Skin of body (tissue), 1 donor: ENCODE measurements at regions not wholly inside any gene's neighbourhood (a gene's known extent, or its start where the extent isn't known, plus 50 kb on each side); places are given as distances from the start of the nearest gene placed in this dataset.

Source experiments
- DNase-seq: peaks from one replicate; lab custom pipeline; 2025; lab: John Stamatoyannopoulos, UW

DNA sequence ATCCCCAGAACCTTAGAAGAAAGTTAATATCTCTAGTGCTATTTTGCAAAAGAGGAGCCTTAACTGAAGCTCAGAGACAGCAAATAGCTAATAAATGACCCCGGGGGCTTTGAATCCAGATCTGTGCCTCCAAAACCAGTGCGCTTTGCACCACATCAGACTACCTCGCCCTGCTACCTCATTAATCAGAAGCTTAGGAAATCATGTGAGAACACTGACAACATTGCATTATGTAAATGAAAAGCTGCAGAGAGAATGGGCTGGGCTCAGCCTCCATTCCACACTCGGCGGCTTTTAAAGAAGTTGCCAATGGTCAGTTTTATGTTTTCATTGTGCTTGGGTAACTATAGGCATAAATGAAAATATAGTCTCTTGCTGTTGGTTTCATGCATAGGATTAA, 54.0 kb upstream of the STMND1 start:
- DNase-seq: no peak

DNA sequence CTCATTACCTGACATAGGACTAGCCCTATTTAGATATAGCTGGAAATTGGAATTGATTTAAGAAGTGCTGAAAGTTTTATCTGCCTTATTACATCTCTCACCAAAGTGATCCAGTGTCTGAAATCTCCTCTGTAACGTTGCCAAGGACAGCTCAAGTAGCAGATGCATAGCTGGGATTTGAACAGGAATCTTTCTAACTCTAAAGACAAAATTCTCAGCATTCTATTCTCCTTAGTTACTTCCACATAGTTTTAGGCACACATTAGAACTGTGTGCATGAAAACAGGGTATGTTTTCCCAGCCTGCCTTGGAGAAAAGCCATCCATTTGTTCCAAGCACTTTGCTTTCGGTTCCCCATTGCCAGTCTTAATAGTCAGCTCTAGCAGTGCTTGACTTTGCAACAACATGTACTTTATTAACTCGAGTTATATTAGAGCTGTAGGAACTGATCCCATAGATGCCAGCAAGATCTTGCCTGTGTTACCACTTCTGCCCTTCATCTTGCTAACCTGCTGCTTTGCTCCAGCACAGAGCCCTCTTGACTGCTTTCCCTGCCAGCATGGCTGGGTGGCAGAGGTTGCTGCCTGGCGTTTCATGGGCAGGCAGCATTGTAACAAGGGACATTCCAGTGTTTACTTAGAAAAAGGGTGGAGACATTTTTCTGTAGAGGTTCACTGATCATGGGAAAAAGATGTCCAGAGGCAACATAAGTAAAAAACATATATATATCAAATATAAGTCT, 56.1 kb upstream of the STMND1 start:
- peak; percentile 25 for DNase-seq

DNA sequence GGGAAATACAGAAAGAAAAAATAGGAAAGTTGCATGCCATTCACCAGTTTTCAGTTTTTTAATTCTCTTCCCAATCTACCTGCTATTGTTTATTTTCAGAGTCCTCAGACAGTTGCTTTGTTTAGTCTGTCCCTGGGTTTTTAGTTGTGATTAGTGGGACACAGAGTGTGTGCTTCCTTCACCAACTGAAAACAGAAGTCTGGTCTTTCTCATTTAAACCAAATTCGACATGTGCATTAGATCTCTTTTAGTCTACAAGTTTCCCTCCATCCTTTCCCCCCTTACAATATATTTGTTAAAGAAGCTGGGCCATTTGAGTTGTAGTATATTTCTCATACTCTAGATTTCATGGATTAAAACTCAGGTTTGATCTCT, 58.7 kb upstream of the STMND1 start:
- no peak for DNase-seq

DNA sequence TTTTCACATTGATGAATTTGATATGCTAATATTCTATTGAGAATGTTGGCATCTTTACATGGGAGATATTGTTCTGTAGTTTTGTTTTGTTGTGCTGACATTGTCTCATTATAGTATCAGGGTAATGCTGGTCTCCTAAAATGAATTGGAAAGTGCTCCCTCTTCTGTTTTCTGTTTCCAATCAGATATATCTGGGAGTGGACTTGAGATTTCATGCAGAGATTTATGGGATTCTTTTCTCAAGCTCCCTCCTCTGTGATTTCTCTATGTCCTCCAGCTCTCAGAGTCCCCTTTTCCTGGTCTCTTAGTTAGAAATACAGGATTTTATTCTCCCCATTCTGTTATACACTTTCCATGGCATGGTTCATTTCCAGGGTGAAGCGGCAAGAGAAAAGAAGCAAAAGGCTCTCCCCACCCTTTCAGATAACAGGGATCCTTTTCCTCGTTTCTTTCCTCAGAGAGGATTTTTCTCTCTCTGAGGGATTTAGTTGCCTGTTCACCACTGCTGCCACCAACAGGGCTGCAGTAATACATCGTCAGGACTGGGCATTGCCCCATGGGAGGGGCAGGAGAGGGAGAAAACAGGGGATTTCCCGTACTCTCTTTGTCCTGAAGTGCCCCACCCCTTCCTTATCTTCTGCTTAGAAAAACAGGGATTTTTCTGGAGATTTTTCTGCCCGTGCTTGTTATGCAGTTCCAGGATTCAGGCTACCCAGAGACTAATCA, 59.3 kb upstream of the STMND1 start:
- no peak for DNase-seq

DNA sequence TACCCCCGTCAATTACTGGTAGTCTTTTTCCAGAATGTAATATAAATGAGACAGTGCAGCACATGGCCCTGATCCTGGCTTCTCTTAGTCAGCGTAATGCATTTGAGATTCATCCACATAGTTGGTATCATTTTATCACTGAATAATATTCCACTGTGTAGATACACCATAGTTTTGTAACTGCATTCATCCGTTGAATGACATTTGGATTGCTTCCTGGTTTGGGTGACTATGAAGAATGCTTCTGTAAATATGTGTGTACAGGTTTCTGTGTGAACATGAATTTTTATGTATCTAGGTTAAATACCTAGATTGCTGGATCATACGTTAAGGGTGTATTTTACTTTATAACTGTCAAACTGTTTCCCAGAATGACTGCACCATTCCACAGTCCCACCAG, 62.6 kb upstream of the STMND1 start:
- DNase-seq: no peak

DNA sequence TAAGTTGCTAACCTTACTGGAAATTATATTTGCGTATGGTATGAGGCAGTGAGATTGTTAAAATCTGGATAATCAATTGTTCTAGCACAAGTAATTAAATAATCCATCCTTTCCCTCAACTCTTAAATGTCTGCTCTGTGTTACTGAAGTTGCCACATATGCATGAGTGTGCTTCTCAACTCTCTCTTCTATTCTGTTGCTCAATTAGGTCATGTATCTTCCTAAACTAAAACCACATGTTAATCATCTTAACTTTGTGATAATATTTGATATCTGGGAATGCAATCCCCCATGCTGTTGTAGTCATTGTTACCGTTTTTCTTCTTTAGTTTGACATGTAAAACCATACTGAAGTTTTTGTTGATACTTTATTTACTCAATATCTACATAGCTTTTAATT, 63.5 kb upstream of the STMND1 start:
- peak; percentile 45 for DNase-seq

DNA sequence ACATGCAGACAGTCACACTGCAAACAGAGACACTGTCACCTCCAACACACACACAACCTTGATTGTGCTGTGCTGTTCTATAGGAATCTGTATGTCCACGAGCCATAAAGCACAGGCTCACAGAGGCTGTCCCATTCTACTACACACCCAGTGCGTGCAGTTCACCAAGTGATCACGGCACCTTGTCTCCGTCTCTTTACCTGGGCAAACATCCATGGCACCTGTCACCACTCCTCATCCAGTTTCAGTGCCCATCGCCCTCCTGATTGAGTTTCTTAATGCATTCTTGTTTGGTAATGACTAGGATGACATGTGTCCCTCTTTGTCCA, 65.8 kb upstream of the STMND1 start:
- DNase-seq: no peak

DNA sequence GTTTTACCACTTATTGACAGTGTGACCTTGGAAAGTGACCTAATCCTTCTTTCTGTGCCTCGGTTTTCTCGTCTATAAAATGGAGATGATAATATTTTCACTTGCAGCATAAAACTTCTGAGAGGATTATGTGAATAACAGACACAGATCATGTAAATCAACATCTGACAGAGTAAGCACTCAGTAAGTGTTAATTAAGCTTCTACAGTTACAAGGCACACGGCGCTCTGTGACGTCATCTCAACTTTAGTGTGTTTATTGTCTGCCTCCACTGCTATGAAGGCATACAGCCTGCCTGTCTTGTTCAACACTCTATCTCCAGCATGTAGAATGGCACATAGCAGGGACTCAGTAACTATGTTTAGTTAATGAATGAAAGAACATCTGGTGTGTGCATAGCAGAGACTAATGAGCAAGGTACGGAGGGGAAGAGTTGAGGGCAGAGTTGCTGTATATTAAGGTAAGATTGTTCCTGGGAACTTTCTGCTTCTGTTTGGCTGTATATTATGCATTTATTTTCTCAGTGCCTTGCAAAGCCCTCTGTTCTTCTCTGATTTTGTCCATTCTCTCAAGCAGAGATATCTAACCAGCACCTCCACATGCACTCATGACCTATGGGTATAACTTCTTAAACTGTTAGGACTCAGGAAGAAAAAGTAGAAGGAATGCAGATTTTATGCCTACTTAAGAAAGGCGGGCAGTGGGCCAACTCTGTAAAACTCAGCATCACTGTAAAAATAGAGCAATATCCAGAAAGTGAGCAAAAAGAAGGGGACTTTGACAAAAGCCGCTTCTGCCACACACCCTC, 66.4 kb upstream of the STMND1 start:
- DNase-seq: no peak

DNA sequence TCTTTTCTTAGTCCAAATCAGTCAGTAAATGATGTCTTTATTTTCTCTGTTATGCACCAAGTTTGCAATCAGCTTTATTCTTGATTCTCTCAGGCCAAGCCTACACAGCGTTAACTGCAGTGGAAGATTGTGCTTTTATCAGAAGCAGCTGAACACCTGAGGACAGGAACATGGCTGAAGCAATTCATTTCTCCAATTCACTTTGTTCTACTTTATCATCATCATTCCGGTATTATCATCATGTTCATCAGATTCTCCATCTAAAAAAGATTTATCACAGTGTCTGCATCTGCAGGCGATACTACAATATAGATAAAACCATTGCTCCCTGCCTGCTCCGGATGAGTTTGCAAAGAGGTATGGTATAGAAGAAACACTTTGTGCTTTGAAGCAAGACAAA, 68.1 kb upstream of the STMND1 start:
- DNase-seq: no peak

DNA sequence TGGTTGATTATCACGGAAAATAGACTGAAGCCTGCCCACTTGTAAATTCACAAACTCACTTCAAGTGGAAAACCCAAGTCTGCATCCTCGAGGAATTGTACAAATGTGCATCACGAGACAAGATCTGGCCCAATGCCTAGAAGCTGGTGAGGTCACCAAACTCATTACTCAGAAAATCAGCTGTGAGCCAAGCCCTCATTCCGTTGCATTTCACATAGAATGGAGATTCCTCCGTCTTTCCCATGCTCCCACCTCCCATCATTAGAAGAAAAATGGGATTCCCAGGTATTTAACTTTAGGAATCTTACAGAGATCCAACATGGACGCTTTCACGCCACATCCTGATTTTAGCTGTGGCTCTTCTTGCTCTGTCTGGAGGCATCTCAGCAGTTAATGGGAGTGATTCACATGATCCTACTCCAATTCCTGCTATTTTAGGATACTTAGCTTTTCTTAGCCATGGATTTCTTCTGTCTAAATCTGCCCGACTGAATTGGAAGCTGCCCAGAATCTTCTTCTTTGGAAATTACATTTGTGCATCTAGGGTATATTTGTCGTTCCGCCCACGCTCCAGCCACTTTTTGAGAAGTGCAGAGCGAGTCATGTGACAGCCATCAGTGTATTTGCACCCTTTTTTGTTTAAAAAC, 68.7 kb upstream of the STMND1 start:
- DNase-seq: peak; percentile 96

DNA sequence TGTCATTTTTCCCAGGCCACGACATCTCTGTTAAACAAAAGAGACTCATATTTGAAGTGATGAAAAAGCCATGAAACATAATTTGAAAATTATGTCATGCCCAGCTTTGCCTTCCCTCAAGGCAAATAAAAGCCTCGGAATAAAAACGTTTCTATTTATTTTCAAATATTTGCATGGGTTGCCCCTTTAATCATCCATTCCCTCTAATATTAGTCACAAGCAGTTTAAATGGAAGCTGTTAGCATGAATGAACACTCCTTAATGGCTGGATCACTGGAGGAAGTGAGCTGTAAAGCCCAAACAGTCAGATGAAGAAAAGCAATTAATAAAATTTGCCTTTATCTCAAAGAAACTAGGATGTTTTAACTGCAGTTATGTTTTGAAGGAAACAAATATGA, 69.3 kb upstream of the STMND1 start:
- no peak for DNase-seq

DNA sequence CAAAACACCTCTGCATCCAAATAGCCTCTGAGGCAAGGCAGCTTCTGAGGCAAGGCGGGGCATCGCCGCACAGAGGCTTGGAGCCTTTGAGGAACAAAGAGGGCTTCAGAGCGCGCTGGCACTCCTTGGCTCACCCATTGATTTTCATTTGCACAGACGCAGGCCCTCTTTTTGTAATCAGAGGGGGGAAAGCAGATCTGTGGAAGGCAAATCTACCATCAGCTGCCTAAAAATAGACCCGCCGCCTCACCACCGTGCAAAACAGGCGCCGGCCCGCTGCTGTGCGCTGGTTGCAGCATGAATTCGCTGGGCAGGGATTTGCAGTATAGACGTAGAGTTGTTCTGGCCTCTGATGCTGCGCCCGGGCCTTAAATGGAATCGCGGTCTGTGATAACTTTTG, 69.9 kb upstream of the STMND1 start:
- no peak for DNase-seq

DNA sequence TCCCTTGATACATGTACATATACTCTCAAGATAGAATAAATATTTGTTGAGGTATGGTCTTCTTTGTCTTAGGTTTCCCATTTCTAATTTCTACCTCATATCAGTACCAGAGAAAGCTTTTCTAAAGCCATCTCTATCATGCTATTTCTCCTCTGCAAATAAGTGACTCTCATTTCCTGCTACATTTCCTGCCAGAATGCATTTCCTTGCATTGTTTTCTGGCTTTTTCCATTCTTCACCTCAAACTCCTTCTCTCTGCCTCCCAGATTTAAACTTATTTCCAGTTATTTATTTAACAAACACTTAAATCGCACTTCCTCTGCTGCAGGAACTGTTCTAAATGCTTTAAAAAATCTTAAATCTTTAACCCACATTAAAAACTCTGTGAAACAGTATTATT, 74.4 kb upstream of the STMND1 start:
- no peak for DNase-seq

DNA sequence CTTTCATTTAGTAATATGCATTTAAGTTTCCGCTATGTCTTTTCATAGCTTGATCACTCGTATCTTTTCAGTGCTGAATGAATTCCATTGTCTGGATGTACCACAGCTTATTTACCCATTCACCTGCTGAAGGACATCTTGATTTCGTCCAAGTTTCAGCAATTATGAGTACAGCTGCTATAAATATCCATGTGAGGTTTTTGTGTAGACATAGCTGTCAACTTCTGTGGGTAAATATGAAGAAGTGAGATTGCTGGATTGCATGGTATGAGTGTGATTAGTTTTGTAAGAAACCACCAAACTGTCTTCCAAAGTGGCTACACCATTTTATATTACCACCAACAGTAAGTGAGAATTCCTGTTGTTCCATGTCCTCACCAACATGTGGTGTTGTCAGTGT, 79.2 kb upstream of the STMND1 start:
- no peak for DNase-seq

DNA sequence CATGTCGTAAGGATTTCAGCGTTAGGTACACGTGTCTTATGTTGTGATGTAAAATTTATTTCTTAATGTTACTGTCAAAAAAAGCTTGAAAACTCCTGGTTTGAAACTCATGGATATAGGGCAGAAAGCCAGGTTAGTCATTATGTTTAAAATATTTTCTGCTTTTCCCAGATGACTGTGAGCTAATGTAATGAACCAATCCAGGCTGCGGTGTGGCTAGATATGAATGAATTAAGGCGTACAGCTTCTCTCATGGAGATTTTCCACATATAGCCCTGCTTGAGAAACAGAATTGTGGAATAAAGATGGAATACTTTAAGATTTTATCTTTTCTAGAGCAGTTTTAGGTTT, 80.3 kb upstream of the STMND1 start:
- peak; percentile 33 for DNase-seq

DNA sequence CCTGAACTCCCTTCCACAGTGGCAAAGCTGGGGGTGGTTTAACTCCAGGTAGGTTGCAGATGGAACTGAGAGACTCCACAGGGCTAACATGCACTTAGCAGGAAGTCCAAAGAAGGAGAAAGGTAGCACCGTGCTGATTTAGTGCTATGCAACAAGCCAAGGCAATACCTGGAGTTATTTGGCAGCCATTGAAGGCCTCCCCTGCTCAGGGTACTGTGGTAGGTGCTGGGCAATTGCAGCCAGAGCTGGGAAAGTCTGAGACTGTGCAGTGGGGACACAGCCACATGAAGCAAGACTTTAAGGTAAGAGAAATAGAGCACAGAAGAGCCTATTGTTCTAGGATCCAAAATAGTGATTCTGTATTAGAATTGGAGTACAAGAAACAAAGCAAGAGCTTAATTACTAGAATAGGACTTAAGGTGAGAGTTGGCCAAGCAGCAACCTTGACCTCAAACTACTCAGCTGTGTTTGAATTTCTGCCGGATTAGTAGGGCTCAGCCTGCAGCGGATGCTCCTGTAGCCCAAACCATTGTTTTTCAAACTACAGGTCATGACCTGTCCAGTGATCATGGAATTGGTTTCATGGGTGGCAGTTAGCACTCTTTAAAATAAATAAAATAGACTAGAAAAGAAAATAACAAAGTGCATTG, 80.8 kb upstream of the STMND1 start:
- DNase-seq: no peak

DNA sequence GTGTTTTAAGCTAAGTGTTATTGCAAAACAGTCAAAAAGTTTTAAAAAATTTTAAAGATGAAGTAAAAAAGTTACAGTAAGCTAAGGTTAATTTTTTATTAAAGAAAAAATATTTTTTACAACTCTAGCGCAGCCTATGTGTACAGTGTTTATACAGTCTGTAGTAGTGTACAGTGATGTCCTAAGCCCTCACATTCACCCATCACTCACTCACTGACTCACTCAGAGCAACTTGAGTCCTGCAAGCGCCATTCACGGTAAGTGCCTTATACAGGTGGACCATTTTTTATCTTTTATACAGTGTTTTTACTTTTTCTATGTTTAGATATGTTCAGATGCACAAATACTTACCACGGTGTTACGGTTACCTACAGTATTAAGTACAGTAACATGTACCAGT, 83.4 kb upstream of the STMND1 start:
- no peak for DNase-seq

DNA sequence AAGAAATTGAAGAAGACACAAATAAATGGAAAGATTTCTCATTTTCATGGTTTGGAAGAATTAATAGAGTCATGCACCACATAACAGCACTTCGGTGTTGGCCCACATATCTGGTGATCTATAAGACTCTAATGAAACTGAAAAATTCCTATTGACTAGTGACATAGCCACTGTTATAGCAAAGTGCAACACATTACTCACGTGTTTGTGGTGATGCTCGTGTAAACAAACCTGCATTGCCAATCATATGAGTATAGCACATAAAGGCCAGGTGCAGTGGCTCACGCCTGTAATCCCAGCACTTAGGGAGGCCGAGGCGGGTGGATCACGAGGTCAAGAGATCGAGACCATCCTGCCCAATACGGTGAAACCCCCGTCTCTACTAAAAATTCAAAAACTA, 84.4 kb upstream of the STMND1 start:
- DNase-seq: no peak

DNA sequence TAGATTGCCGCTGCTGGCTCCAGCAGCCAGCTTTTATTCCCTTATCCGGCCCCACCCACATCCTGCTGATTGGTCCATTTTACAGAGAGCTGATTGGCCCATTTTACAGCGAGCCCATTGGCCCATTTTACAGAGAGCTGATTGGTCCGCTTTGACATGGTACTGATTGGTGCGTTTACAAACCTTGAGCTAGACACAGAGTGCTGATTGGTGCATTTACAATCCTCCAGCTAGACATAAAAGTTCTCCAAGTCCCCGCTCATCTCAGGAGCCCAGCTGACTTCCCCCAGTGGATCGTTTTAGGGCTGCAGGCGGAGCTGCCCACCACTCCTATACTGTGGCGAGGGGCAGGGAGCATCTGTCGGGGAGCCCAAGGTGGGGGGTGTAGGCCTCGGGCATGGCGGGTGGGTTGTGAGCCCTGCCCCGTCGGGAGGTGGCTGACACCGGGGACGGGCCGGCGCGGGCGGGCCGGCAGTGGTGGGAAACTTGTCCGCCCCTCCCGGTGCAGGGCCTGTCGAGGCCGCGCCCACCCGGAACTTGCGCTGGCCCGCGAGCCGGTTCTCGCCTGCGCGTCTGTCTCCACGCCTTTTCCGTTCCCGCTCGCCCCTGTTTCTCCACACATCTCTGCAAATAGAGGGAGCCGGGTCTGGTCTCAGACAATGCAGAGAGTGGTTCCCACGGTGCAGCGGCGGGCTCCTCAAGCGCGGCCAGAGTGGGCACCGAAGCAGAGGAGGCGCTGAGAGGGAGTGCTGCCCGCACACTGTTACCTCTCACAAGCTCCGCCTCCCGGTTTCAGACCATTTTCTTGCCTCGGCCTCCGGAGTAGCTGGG, 86.1 kb upstream of the STMND1 start:
- DNase-seq: no peak

DNA sequence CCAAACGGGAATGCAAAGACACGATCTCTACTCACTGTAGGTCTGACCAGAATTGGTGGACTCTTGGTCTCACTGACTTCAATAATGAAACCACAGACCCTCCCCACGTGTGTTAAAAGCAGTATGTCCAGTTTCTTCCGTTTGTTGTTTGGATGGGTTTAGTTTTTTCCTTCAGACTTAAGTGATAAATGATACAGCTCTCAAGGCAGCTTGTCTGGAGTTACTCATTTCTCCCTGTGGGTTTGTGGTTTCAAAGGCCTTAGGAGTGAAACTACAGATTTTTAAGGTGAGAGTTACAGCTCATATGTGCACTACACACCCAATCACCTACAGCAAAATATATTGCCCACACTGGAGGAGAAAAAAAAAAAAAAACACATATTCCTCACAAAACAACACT, 86.7 kb upstream of the STMND1 start:
- DNase-seq: no peak

DNA sequence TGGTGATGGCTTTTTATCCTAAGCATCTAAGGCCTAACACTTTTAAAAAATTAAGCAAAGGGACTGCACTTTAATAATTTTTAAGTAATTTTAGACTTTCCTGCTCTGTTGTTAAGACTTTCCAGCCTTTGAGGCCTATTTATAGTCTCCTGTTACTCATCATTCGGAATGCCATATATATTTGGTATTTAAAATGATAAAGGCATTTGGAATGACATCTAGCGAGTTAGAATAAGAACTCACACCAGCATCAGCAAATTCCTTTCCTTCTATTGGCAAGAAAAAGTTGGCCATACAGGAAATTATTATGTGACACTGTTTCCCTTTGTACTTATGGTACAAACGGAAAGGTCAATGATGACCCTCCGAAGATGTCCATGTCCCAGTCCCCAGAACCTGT, 88.1 kb upstream of the STMND1 start:
- no peak for DNase-seq
